ENCODE measurements at regions not wholly inside any gene's neighbourhood (a gene's known extent, or its start where the extent isn't known, plus 50 kb on each side); places are given as distances from the start of the nearest gene placed in this dataset.

GRCh38 chr2:45282646-45283045 lies 273.4 kb upstream of the SIX2 start:
- Histone ChIP-seq H3K4me1 (ENCODE audit: control extremely low read depth in 1 of 4, control insufficient read depth in 4 of 4, insufficient read depth in 4 of 4, low read length in 3 of 4) (no peaks in the 10 kb centered on the region), H3K36me3 (ENCODE audit: control insufficient read depth in 4 of 4, insufficient read depth in 4 of 4, low read length in 3 of 4) (no peaks in the 10 kb centered on the region), H3K4me3 (ENCODE audit: control insufficient read depth in 1 of 7, extremely low read depth in 1 of 7, insufficient read depth in 4 of 7, low read depth in 2 of 7, low read length in 6 of 7) (no peak overlapping the region), H3K9me3 (ENCODE audit: control extremely low read depth in 1 of 5, control insufficient read depth in 4 of 5, insufficient read depth in 2 of 5, low read depth in 1 of 5, low read length in 4 of 5) (peaks cover 0 to 5% (median 0%) of the 10 kb centered on the region in 5 experiments), H3K27ac (ENCODE audit: insufficient read depth in 1 of 2, low read depth in 1 of 2, low read length in 2 of 2, poor library complexity in 1 of 2, severe bottlenecking in 2 of 2) (no peak overlapping the region), H3K27me3 (replicated peaks in 2 of 5; ENCODE audit: control insufficient read depth in 4 of 5, insufficient read depth in 5 of 5, low read length in 4 of 5) (no peaks in the 10 kb centered on the region)
- 100% methylated on average over 1 of the region's 2 CpGs for WGBS (ENCODE audit: insufficient coverage)
- CTCF ChIA-PET = no interaction called here
- POLR2A ChIA-PET = no interaction called here
- no peak for DNase-seq

- H3K4me1 ChIP-seq (ENCODE audit: control extremely low read depth in 1 of 4, control insufficient read depth in 4 of 4, insufficient read depth in 4 of 4, low read length in 3 of 4) = no peaks in the 10 kb centered on the region
- CTCF ChIA-PET = no interaction called here
- no peak for DNase-seq
- WGBS (ENCODE audit: insufficient coverage) = 95% methylated on average over 6 of the region's 7 CpGs
- POLR2A ChIA-PET = no interaction called here
- H3K36me3 ChIP-seq (ENCODE audit: control insufficient read depth in 4 of 4, insufficient read depth in 4 of 4, low read length in 3 of 4) = no peaks in the 10 kb centered on the region
- no peak overlapping the region for H3K27ac ChIP-seq (ENCODE audit: insufficient read depth in 1 of 2, low read depth in 1 of 2, low read length in 2 of 2, poor library complexity in 1 of 2, severe bottlenecking in 2 of 2)
- no peaks in the 10 kb centered on the region for H3K27me3 ChIP-seq (replicated peaks in 2 of 5; ENCODE audit: control insufficient read depth in 4 of 5, insufficient read depth in 5 of 5, low read length in 4 of 5)
- H3K9me3 ChIP-seq (ENCODE audit: control extremely low read depth in 1 of 5, control insufficient read depth in 4 of 5, insufficient read depth in 2 of 5, low read depth in 1 of 5, low read length in 4 of 5) = peaks cover 0 to 5% (median 0%) of the 10 kb centered on the region in 5 experiments
- no peak overlapping the region for H3K4me3 ChIP-seq (ENCODE audit: control insufficient read depth in 1 of 7, extremely low read depth in 1 of 7, insufficient read depth in 4 of 7, low read depth in 2 of 7, low read length in 6 of 7)
Observed at GRCh38 chr2:45281311-45281710, 272.1 kb upstream of the SIX2 start.

- Histone ChIP-seq H3K27me3 (replicated peaks in 2 of 5; ENCODE audit: control insufficient read depth in 4 of 5, insufficient read depth in 5 of 5, low read length in 4 of 5) (no peaks in the 10 kb centered on the region), H3K36me3 (ENCODE audit: control insufficient read depth in 4 of 4, insufficient read depth in 4 of 4, low read length in 3 of 4) (no peaks in the 10 kb centered on the region), H3K9me3 (ENCODE audit: control extremely low read depth in 1 of 5, control insufficient read depth in 4 of 5, insufficient read depth in 2 of 5, low read depth in 1 of 5, low read length in 4 of 5) (peaks cover 0 to 5% (median 0%) of the 10 kb centered on the region in 5 experiments), H3K27ac (ENCODE audit: insufficient read depth in 1 of 2, low read depth in 1 of 2, low read length in 2 of 2, poor library complexity in 1 of 2, severe bottlenecking in 2 of 2) (no peak overlapping the region), H3K4me1 (ENCODE audit: control extremely low read depth in 1 of 4, control insufficient read depth in 4 of 4, insufficient read depth in 4 of 4, low read length in 3 of 4) (no peaks in the 10 kb centered on the region), H3K4me3 (ENCODE audit: control insufficient read depth in 1 of 7, extremely low read depth in 1 of 7, insufficient read depth in 4 of 7, low read depth in 2 of 7, low read length in 6 of 7) (no peak overlapping the region)
- no peak for DNase-seq
- WGBS (ENCODE audit: insufficient coverage) = 95% methylated on average over 16 of the region's 18 CpGs
- ChIA-PET CTCF (no interaction called here), POLR2A (no interaction called here)
Observed at GRCh38 chr2:45280794-45281193, 271.5 kb upstream of the SIX2 start.

GRCh38 chr2:45279356-45279755 lies 270.1 kb upstream of the SIX2 start:
- Histone ChIP-seq H3K4me3 (ENCODE audit: control insufficient read depth in 1 of 7, extremely low read depth in 1 of 7, insufficient read depth in 4 of 7, low read depth in 2 of 7, low read length in 6 of 7) (no peak overlapping the region), H3K27me3 (replicated peaks in 2 of 5; ENCODE audit: control insufficient read depth in 4 of 5, insufficient read depth in 5 of 5, low read length in 4 of 5) (no peaks in the 10 kb centered on the region), H3K9me3 (ENCODE audit: control extremely low read depth in 1 of 5, control insufficient read depth in 4 of 5, insufficient read depth in 2 of 5, low read depth in 1 of 5, low read length in 4 of 5) (no peaks in the 10 kb centered on the region), H3K4me1 (ENCODE audit: control extremely low read depth in 1 of 4, control insufficient read depth in 4 of 4, insufficient read depth in 4 of 4, low read length in 3 of 4) (no peaks in the 10 kb centered on the region), H3K27ac (ENCODE audit: insufficient read depth in 1 of 2, low read depth in 1 of 2, low read length in 2 of 2, poor library complexity in 1 of 2, severe bottlenecking in 2 of 2) (no peak overlapping the region), H3K36me3 (ENCODE audit: control insufficient read depth in 4 of 4, insufficient read depth in 4 of 4, low read length in 3 of 4) (no peaks in the 10 kb centered on the region)
- ChIA-PET CTCF (interaction anchor here (1.2 kb wide), 1 partner anchor 21 kb away, joined by 3 read pairs; no protein-coding TSS in a partner anchor), POLR2A (no interaction called here)
- no peak for DNase-seq
- no CpG with 5 or more reads among the region's 2 CpGs for WGBS (ENCODE audit: insufficient coverage)

- Histone ChIP-seq H3K36me3 (ENCODE audit: control insufficient read depth in 4 of 4, insufficient read depth in 4 of 4, low read length in 3 of 4) (no peaks in the 10 kb centered on the region), H3K4me1 (ENCODE audit: control extremely low read depth in 1 of 4, control insufficient read depth in 4 of 4, insufficient read depth in 4 of 4, low read length in 3 of 4) (no peaks in the 10 kb centered on the region), H3K4me3 (ENCODE audit: control insufficient read depth in 1 of 7, extremely low read depth in 1 of 7, insufficient read depth in 4 of 7, low read depth in 2 of 7, low read length in 6 of 7) (no peak overlapping the region), H3K27ac (ENCODE audit: insufficient read depth in 1 of 2, low read depth in 1 of 2, low read length in 2 of 2, poor library complexity in 1 of 2, severe bottlenecking in 2 of 2) (no peak overlapping the region), H3K27me3 (replicated peaks in 2 of 5; ENCODE audit: control insufficient read depth in 4 of 5, insufficient read depth in 5 of 5, low read length in 4 of 5) (no peaks in the 10 kb centered on the region), H3K9me3 (ENCODE audit: control extremely low read depth in 1 of 5, control insufficient read depth in 4 of 5, insufficient read depth in 2 of 5, low read depth in 1 of 5, low read length in 4 of 5) (no peaks in the 10 kb centered on the region)
- ChIA-PET POLR2A (no interaction called here), CTCF (no interaction called here)
- no peak for DNase-seq
- 99% methylated on average over 9 of the region's 9 CpGs for WGBS (ENCODE audit: insufficient coverage)
Observed at GRCh38 chr2:45278365-45279078, 269.3 kb upstream of the SIX2 start.

GRCh38 chr2:45276914-45277313 lies 267.7 kb upstream of the SIX2 start:
- POLR2A ChIA-PET = no interaction called here
- peaks cover 0 to 3% (median 0%) of the 10 kb centered on the region in 4 experiments for H3K4me1 ChIP-seq (ENCODE audit: control extremely low read depth in 1 of 4, control insufficient read depth in 4 of 4, insufficient read depth in 4 of 4, low read length in 3 of 4)
- CTCF ChIA-PET = interaction anchor here (0.6 kb wide), 1 partner anchor 21 kb away, joined by 3 read pairs; no protein-coding TSS in a partner anchor

GRCh38 chr2:45275806-45276205 lies 266.6 kb upstream of the SIX2 start:
- WGBS (ENCODE audit: insufficient coverage) = no CpG with 5 or more reads among the region's 1 CpG
- Histone ChIP-seq H3K9me3 (ENCODE audit: control extremely low read depth in 1 of 5, control insufficient read depth in 4 of 5, insufficient read depth in 2 of 5, low read depth in 1 of 5, low read length in 4 of 5) (no peaks in the 10 kb centered on the region), H3K4me1 (ENCODE audit: control extremely low read depth in 1 of 4, control insufficient read depth in 4 of 4, insufficient read depth in 4 of 4, low read length in 3 of 4) (peaks cover 0 to 3% (median 0%) of the 10 kb centered on the region in 4 experiments), H3K27me3 (replicated peaks in 2 of 5; ENCODE audit: control insufficient read depth in 4 of 5, insufficient read depth in 5 of 5, low read length in 4 of 5) (no peaks in the 10 kb centered on the region), H3K36me3 (ENCODE audit: control insufficient read depth in 4 of 4, insufficient read depth in 4 of 4, low read length in 3 of 4) (no peaks in the 10 kb centered on the region), H3K27ac (ENCODE audit: insufficient read depth in 1 of 2, low read depth in 1 of 2, low read length in 2 of 2, poor library complexity in 1 of 2, severe bottlenecking in 2 of 2) (no peak overlapping the region), H3K4me3 (ENCODE audit: control insufficient read depth in 1 of 7, extremely low read depth in 1 of 7, insufficient read depth in 4 of 7, low read depth in 2 of 7, low read length in 6 of 7) (no peak overlapping the region)
- ChIA-PET CTCF (no interaction called here), POLR2A (no interaction called here)
- no peak for DNase-seq

More at GRCh38 chr2:45276914-45277313, 267.7 kb upstream of the SIX2 start:
- no peak for DNase-seq
- H3K9me3 ChIP-seq (ENCODE audit: control extremely low read depth in 1 of 5, control insufficient read depth in 4 of 5, insufficient read depth in 2 of 5, low read depth in 1 of 5, low read length in 4 of 5) = no peaks in the 10 kb centered on the region
- H3K27ac ChIP-seq (ENCODE audit: insufficient read depth in 1 of 2, low read depth in 1 of 2, low read length in 2 of 2, poor library complexity in 1 of 2, severe bottlenecking in 2 of 2) = no peak overlapping the region
- H3K4me3 ChIP-seq (ENCODE audit: control insufficient read depth in 1 of 7, extremely low read depth in 1 of 7, insufficient read depth in 4 of 7, low read depth in 2 of 7, low read length in 6 of 7) = no peak overlapping the region
- no peaks in the 10 kb centered on the region for H3K27me3 ChIP-seq (replicated peaks in 2 of 5; ENCODE audit: control insufficient read depth in 4 of 5, insufficient read depth in 5 of 5, low read length in 4 of 5)
- no peaks in the 10 kb centered on the region for H3K36me3 ChIP-seq (ENCODE audit: control insufficient read depth in 4 of 4, insufficient read depth in 4 of 4, low read length in 3 of 4)
- 93% methylated on average over 3 of the region's 4 CpGs for whole genome bisulfite sequencing (ENCODE audit: insufficient coverage)
